ENCODE measurements at regions not wholly inside any gene's neighbourhood (a gene's known extent, or its start where the extent isn't known, plus 50 kb on each side); places are given as distances from the start of the nearest gene placed in this dataset.

DNA sequence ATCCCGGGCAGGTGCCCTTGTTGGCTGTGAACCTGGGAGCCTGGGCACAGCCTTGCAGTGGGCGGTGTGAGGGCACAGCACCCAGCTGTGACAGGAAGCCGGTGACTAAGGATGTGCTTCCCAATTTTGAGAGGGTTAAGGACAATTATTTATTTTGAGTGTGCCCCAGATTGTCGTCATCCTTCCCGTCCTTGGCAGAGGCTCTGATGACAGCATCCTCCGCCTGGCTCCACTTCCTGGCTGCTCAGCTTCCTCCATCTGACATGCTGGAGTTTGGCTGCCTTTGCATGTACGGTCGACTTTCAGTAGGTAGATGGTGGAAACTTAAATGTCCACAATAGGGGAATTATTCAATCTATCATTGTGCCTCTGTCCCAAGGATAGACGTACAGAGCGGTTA is 282.4 kb upstream of the EEF2KMT start:
- peaks cover 0 to 8% (median 0%) of the 10 kb centered on the region in 4 donors for H3K9me3 ChIP-seq (ENCODE audit: control insufficient read depth in 4 of 4, insufficient read depth in 3 of 4, low read length in 3 of 4)
- no peaks in the 10 kb centered on the region for H3K4me1 ChIP-seq (ENCODE audit: control insufficient read depth in 5 of 5, insufficient read depth in 5 of 5, low read length in 5 of 5)
- DNase-seq (no peak), ATAC-seq (ENCODE audit: insufficient read depth, low FRiP score) (no peak)
- WGBS, 2 donors: 70 to 75% methylated on average over 10 of the region's 10 CpGs
- no peaks in the 10 kb centered on the region for H3K36me3 ChIP-seq (ENCODE audit: control insufficient read depth in 4 of 4, insufficient read depth in 4 of 4, low read length in 4 of 4)
- no peak overlapping the region for H3K27ac ChIP-seq (ENCODE audit: low read depth in 1 of 2, low read length in 1 of 2)
- H3K4me3 ChIP-seq: no peak overlapping the region
- TF ChIP-seq, protein P1, sequence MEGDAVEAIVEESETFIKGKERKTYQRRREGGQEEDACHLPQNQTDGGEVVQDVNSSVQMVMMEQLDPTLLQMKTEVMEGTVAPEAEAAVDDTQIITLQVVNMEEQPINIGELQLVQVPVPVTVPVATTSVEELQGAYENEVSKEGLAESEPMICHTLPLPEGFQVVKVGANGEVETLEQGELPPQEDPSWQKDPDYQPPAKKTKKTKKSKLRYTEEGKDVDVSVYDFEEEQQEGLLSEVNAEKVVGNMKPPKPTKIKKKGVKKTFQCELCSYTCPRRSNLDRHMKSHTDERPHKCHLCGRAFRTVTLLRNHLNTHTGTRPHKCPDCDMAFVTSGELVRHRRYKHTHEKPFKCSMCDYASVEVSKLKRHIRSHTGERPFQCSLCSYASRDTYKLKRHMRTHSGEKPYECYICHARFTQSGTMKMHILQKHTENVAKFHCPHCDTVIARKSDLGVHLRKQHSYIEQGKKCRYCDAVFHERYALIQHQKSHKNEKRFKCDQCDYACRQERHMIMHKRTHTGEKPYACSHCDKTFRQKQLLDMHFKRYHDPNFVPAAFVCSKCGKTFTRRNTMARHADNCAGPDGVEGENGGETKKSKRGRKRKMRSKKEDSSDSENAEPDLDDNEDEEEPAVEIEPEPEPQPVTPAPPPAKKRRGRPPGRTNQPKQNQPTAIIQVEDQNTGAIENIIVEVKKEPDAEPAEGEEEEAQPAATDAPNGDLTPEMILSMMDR (IDR thresholded peaks at IDR 0.05; ENCODE audit: control extremely low read depth, extremely low read depth): no peak
- H3K9ac ChIP-seq (ENCODE audit: insufficient read depth in 1 of 2, low read length in 2 of 2): no peak overlapping the region
- no peaks in the 10 kb centered on the region for H3K27me3 ChIP-seq (ENCODE audit: control insufficient read depth in 3 of 3, insufficient read depth in 3 of 3, low read length in 2 of 3)

DNA sequence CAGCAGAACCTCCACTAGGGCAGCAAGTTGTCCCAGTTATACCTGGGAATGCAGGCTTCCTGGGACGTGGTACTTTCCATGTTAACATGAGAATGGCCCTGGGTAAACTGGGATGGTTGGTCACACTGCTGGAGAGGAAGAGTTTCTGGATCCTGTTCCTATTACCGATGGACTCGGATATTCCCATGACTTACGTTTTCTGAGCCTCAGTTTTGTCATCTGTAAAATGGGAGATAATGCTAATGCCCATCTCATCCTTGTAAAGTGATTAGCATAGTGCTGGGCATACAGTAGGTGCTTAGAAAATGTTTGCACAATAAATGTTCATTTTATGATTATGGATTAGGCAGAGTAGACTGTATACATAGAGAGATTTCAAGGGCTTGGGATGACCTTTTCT is 280.9 kb upstream of the EEF2KMT start:
- DNase-seq (no peak), ATAC-seq (ENCODE audit: insufficient read depth, low FRiP score) (no peak)
- Histone ChIP-seq H3K36me3 (ENCODE audit: control insufficient read depth in 4 of 4, insufficient read depth in 4 of 4, low read length in 4 of 4) (no peaks in the 10 kb centered on the region), H3K9ac (ENCODE audit: insufficient read depth in 1 of 2, low read length in 2 of 2) (no peak overlapping the region), H3K4me3 (no peak overlapping the region), H3K27ac (ENCODE audit: low read depth in 1 of 2, low read length in 1 of 2) (no peak overlapping the region), H3K27me3 (ENCODE audit: control insufficient read depth in 3 of 3, insufficient read depth in 3 of 3, low read length in 2 of 3) (no peaks in the 10 kb centered on the region), H3K4me1 (ENCODE audit: control insufficient read depth in 5 of 5, insufficient read depth in 5 of 5, low read length in 5 of 5) (no peaks in the 10 kb centered on the region), H3K9me3 (ENCODE audit: control insufficient read depth in 4 of 4, insufficient read depth in 3 of 4, low read length in 3 of 4) (peaks cover 0 to 4% (median 0%) of the 10 kb centered on the region in 4 donors)
- TF ChIP-seq, protein P1 (IDR thresholded peaks at IDR 0.05; ENCODE audit: control extremely low read depth, extremely low read depth): no peak
- 77% methylated on average over 4 of the region's 4 CpGs for WGBS, 2 donors

DNA sequence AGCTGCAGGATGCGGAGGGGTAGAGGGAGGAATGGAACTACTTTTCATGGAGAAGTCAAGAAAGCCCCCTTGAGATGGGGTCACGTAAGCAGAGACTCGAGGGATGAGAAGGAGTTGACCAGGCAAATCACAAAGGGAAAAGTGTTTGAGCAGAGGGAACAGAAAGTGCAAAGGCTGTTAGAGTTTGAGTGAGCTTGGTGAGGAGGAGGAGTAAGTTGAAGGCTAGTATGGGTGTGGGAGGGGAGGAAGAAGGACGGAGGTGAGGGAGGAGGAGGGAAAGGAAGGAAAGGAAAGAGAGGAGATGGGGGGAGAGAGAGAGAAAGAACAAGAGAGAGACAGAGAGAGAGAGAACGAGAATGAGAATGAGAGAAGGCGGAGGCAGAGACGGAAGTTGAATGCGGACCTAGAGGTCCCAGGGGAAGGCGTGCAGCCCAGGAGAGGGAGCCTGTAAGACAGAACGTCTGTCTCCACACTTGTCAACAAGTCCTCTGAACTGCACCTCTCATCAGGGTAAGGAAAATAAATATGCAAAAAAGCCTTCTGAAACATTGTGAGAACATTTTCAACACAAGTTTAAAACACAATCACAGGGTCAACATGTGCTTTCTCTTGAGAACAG is 279.8 kb upstream of the EEF2KMT start:
- Histone ChIP-seq H3K9me3 (ENCODE audit: control insufficient read depth in 4 of 4, insufficient read depth in 3 of 4, low read length in 3 of 4) (peaks cover 0 to 5% (median 0%) of the 10 kb centered on the region in 4 donors), H3K9ac (ENCODE audit: insufficient read depth in 1 of 2, low read length in 2 of 2) (no peak overlapping the region), H3K27ac (ENCODE audit: low read depth in 1 of 2, low read length in 1 of 2) (no peak overlapping the region), H3K36me3 (ENCODE audit: control insufficient read depth in 4 of 4, insufficient read depth in 4 of 4, low read length in 4 of 4) (no peaks in the 10 kb centered on the region), H3K27me3 (ENCODE audit: control insufficient read depth in 3 of 3, insufficient read depth in 3 of 3, low read length in 2 of 3) (no peaks in the 10 kb centered on the region), H3K4me3 (no peak overlapping the region), H3K4me1 (ENCODE audit: control insufficient read depth in 5 of 5, insufficient read depth in 5 of 5, low read length in 5 of 5) (no peaks in the 10 kb centered on the region)
- WGBS, 2 donors: 48 to 54% methylated on average over 9 to 10 of the region's 10 CpGs
- ATAC-seq (ENCODE audit: insufficient read depth, low FRiP score) (no peak), DNase-seq (no peak)
- TF ChIP-seq, protein P1 (IDR thresholded peaks at IDR 0.05; ENCODE audit: control extremely low read depth, extremely low read depth): no peak

DNA sequence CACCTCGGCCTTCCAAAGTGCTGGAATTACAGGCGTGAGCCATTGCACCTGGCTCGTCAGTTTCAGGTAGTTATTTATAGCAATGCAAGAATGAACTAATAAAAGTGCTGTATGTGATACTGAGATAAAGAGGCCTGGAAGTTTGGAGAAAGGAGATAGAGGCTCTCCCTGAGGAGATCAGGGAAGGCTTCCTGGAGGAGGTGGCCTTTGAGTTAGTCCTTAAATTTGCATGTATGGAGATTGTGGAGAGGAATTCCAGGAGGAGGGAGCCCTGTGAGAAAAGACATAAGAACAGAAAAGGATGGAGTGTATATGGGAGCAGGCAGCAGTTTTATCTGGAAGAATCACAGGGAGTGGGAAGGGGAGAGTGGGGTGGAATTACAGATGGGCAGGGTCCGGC is 276.6 kb upstream of the EEF2KMT start:
- no peak for ATAC-seq (ENCODE audit: insufficient read depth, low FRiP score)
- DNase-seq: no peak
- no peak overlapping the region for H3K4me3 ChIP-seq
- H3K9ac ChIP-seq (ENCODE audit: insufficient read depth in 1 of 2, low read length in 2 of 2): no peak overlapping the region
- peaks cover 0 to 11% (median 0%) of the 10 kb centered on the region in 4 donors for H3K9me3 ChIP-seq (ENCODE audit: control insufficient read depth in 4 of 4, insufficient read depth in 3 of 4, low read length in 3 of 4)
- no peaks in the 10 kb centered on the region for H3K4me1 ChIP-seq (ENCODE audit: control insufficient read depth in 5 of 5, insufficient read depth in 5 of 5, low read length in 5 of 5)
- no peaks in the 10 kb centered on the region for H3K27me3 ChIP-seq (ENCODE audit: control insufficient read depth in 3 of 3, insufficient read depth in 3 of 3, low read length in 2 of 3)
- no peak overlapping the region for H3K27ac ChIP-seq (ENCODE audit: low read depth in 1 of 2, low read length in 1 of 2)
- TF ChIP-seq, protein P1 (IDR thresholded peaks at IDR 0.05; ENCODE audit: control extremely low read depth, extremely low read depth): no peak
- H3K36me3 ChIP-seq (ENCODE audit: control insufficient read depth in 4 of 4, insufficient read depth in 4 of 4, low read length in 4 of 4): no peaks in the 10 kb centered on the region
- 78 to 87% methylated on average over 4 of the region's 4 CpGs for WGBS, 2 donors

All from lung (tissue), 11 donors.